ENCODE measurements at regions not wholly inside any gene's neighbourhood (a gene's known extent, or its start where the extent isn't known, plus 50 kb on each side); places are given as distances from the start of the nearest gene placed in this dataset.
A peak's percentile ranks its signal among the peaks of the same experiment; 100 is the strongest.

GRCh38 chr4:155548173-155548572, 118.5 kb upstream of the GUCY1A1 start:
- no peak for DNase-seq

GRCh38 chr4:155546451-155546850, 120.2 kb upstream of the GUCY1A1 start:
- no peak for DNase-seq

- DNase-seq, result no peak
Measured at GRCh38 chr4:155545456-155545855, 121.2 kb upstream of the GUCY1A1 start.

GRCh38 chr4:155544547-155544946, 122.1 kb upstream of the GUCY1A1 start:
- no peak for DNase-seq

- DNase-seq, result no peak
Measured at GRCh38 chr4:155543126-155543765, 123.4 kb upstream of the GUCY1A1 start.

- DNase-seq, result no peak
Measured at GRCh38 chr4:155542415-155542814, 124.2 kb upstream of the GUCY1A1 start.

GRCh38 chr4:155541716-155542115, 124.9 kb upstream of the GUCY1A1 start:
- no peak for DNase-seq

- DNase-seq, result no peak
Measured at GRCh38 chr4:155540698-155541097, 126.0 kb upstream of the GUCY1A1 start.

GRCh38 chr4:155539746-155540145, 126.9 kb upstream of the GUCY1A1 start:
- DNase-seq, result no peak

GRCh38 chr4:155535802-155536454, 130.7 kb upstream of the GUCY1A1 start:
- no peak for DNase-seq

GRCh38 chr4:155532373-155533085, 134.1 kb upstream of the GUCY1A1 start:
- DNase-seq, result no peak

- no peak for DNase-seq
Measured at GRCh38 chr4:155530857-155531256, 135.8 kb upstream of the GUCY1A1 start.

- peak; percentile 34 for DNase-seq
Measured at GRCh38 chr4:155530290-155530689, 136.4 kb upstream of the GUCY1A1 start.

- DNase-seq, result no peak
Measured at GRCh38 chr4:155529716-155530115, 136.9 kb upstream of the GUCY1A1 start.

GRCh38 chr4:155529272-155529671, 137.4 kb upstream of the GUCY1A1 start:
- no peak for DNase-seq

- no peak for DNase-seq
Measured at GRCh38 chr4:155526452-155527169, 140.0 kb upstream of the GUCY1A1 start.

GRCh38 chr4:155524926-155525455, 141.7 kb upstream of the GUCY1A1 start:
- no peak for DNase-seq

GRCh38 chr4:155523358-155523757, 143.3 kb upstream of the GUCY1A1 start:
- no peak for DNase-seq

GRCh38 chr4:155522201-155522600, 144.4 kb upstream of the GUCY1A1 start:
- DNase-seq, result no peak

- no peak for DNase-seq
Measured at GRCh38 chr4:155521382-155521781, 144.6 kb upstream of the MAP9 start.

- no peak for DNase-seq
Measured at GRCh38 chr4:155515444-155516075, 138.8 kb upstream of the MAP9 start.

GRCh38 chr4:155514628-155515027, 137.9 kb upstream of the MAP9 start:
- no peak for DNase-seq

GRCh38 chr4:155512817-155513216, 136.1 kb upstream of the MAP9 start:
- no peak for DNase-seq

Measured in NCI-H1417 treated with DMSO at 0.1 percent for 48 hours (cell line).